Cerebellar cortex (tissue), 1 donor: ENCODE measurements at regions not wholly inside any gene's neighbourhood (a gene's known extent, or its start where the extent isn't known, plus 50 kb on each side); places are given as distances from the start of the nearest gene placed in this dataset.
"Not testable (repeated sequence)": the region's sequence is repeated elsewhere in the genome, so short reads cannot be mapped to it uniquely, and the experiment has no call there.

ENCODE experiments used
- DNase-seq: peaks from one replicate; pipeline ENCODE4 v3.0.0-alpha.2; 2015; ENCODE audit warnings: low spot score

GRCh38 chr4:101418466-101418865, 71.1 kb upstream of the PPP3CA start:
- DNase-seq, result no peak

- DNase-seq, result no peak
These were observed 70.7 kb upstream of the PPP3CA start for GRCh38 chr4:101418055-101418454.

- no peak for DNase-seq
These were observed 69.7 kb upstream of the PPP3CA start for GRCh38 chr4:101417046-101417445.

- DNase-seq, result peak; percentile 74
These were observed 68.6 kb upstream of the PPP3CA start for GRCh38 chr4:101415962-101416361.

GRCh38 chr4:101414496-101414895, 67.2 kb upstream of the PPP3CA start:
- DNase-seq, result no peak

- DNase-seq, result no peak
These were observed 64.6 kb upstream of the PPP3CA start for GRCh38 chr4:101411926-101412325.

- not testable (repeated sequence) for DNase-seq
These were observed 64.1 kb upstream of the PPP3CA start for GRCh38 chr4:101411281-101411910.

- no peak for DNase-seq
These were observed 52.8 kb upstream of the PPP3CA start for GRCh38 chr4:101400096-101400495.

GRCh38 chr4:101398807-101399206, 51.5 kb upstream of the PPP3CA start:
- DNase-seq, result no peak
